Esophagus (tissue), 2 donors: ENCODE measurements at regions not wholly inside any gene's neighbourhood (a gene's known extent, or its start where the extent isn't known, plus 50 kb on each side); places are given as distances from the start of the nearest gene placed in this dataset.
A peak's percentile ranks its signal among the peaks of the same experiment; 100 is the strongest.

Source experiments
- H3K27ac ChIP-seq, 2 donors: one replicate each; pipeline ENCODE4 v1.5.1; 2013; ENCODE audit warnings: low read depth in 2 of 2, mild to moderate bottlenecking in 2 of 2, inconsistent platforms in 1 of 2, low read length in 1 of 2, moderate library complexity in 1 of 2
- H3K27me3 ChIP-seq, 2 donors: one replicate each; pipeline ENCODE4 v1.6.1; 2013; ENCODE audit warnings: low read length in 2 of 2, control low read depth in 1 of 2, mild to moderate bottlenecking in 1 of 2; ENCODE audit not compliant: insufficient read depth in 2 of 2, control insufficient read depth in 1 of 2
- H3K36me3 ChIP-seq, 2 donors: one replicate each; pipeline ENCODE4 v1.6.1; 2013; ENCODE audit warnings: low read length in 1 of 2; ENCODE audit not compliant: control insufficient read depth in 2 of 2, insufficient read depth in 2 of 2
- H3K4me1 ChIP-seq, 2 donors: one replicate each; pipeline ENCODE4 v1.6.1; 2013; ENCODE audit warnings: low read length in 1 of 2; ENCODE audit not compliant: control insufficient read depth in 2 of 2, insufficient read depth in 2 of 2
- H3K4me3 ChIP-seq, 2 donors: one replicate each; pipeline ENCODE4 v1.5.1; 2013; ENCODE audit warnings: low read length in 2 of 2, mild to moderate bottlenecking in 2 of 2, low read depth in 1 of 2, moderate library complexity in 1 of 2
- H3K9me3 ChIP-seq, 2 donors: one replicate each; pipeline ENCODE4 v1.6.1; 2013; ENCODE audit warnings: mild to moderate bottlenecking in 2 of 2, low read depth in 1 of 2, low read length in 1 of 2, moderate library complexity in 1 of 2; ENCODE audit not compliant: control insufficient read depth in 2 of 2, insufficient read depth in 1 of 2
- WGBS, 2 donors: extraction: QIAGEN DNeasy Blood & Tissue Kit; methylation state at CpG; one replicate each; pipeline ENCODE4 v1.1.7; 2013; 5-methylcytosine and 5-hydroxymethylcytosine counted together
- donor health status: healthy with polysubstance abuse.
- donor health status: Bipolar disorder and iron deficiency.

GRCh38 chr5:112684121-112684520 is 53.6 kb upstream of the APC start:
- H3K27me3 ChIP-seq: no peaks in the 10 kb centered on the region
- WGBS, 2 donors: 62 to 67% methylated on average over 1 of the region's 1 CpG

GRCh38 chr5:112684737-112685136 is 52.9 kb upstream of the APC start:
- WGBS, 2 donors: 60 to 67% methylated on average over 4 of the region's 4 CpGs
- Histone ChIP-seq H3K9me3 (no peaks in the 10 kb centered on the region), H3K36me3 (no peaks in the 10 kb centered on the region), H3K4me3 (no peak overlapping the region), H3K4me1 (no peaks in the 10 kb centered on the region), H3K27me3 (no peaks in the 10 kb centered on the region), H3K27ac (peak overlapping the region in 1 of 2 donors; percentile 55)

More at GRCh38 chr5:112684121-112684520, 53.6 kb upstream of the APC start:
- no peak overlapping the region for H3K4me3 ChIP-seq
- H3K9me3 ChIP-seq: no peaks in the 10 kb centered on the region
- no peaks in the 10 kb centered on the region for H3K4me1 ChIP-seq
- H3K36me3 ChIP-seq: no peaks in the 10 kb centered on the region
- no peak overlapping the region for H3K27ac ChIP-seq

DNA sequence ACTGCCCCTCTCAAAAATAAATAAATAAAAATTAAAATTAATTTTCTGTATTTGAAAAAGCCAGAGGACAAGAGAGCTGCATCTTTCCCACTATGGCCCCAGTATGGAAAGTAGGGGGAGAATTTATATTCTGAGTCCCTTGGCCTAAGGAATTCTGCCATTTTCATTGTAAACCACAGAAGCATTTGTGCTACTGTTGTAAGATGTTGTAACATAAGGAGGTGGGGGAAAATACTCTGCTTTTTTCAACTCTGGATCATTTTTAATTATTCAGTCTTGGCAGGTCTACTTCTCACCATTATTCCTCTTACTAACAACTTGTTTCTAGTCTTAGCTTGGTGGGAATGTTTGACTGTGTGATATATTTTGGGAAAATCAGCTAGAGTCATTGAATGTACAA is 52.3 kb upstream of the APC start:
- Histone ChIP-seq H3K4me3 (no peak overlapping the region), H3K36me3 (no peaks in the 10 kb centered on the region), H3K27ac (no peak overlapping the region)

DNA sequence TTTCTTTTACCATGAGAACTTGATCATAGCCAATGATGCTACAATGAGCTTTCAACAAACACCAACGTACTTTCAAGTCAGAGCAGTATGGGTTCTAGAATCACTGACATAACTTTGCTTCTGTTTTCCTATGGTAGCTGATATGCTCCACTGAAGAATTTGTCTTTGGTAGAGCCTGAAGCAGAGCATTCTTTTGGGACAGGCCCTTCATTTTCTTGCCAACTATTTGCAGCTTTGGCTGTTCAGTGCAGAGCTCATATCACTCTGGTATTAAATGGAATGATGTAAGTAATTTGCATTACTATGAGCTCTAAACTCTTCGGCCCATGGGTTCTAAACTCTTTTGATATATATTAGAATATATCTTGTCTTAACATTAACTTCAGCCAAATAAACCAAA is 51.8 kb upstream of the APC start:
- no peak overlapping the region for H3K27ac ChIP-seq
- no peak overlapping the region for H3K4me3 ChIP-seq
- no peaks in the 10 kb centered on the region for H3K36me3 ChIP-seq
- no peaks in the 10 kb centered on the region for H3K4me1 ChIP-seq
- WGBS, 2 donors: 41 to 48% methylated on average over 2 of the region's 2 CpGs
- H3K27me3 ChIP-seq: no peaks in the 10 kb centered on the region
- H3K9me3 ChIP-seq: no peaks in the 10 kb centered on the region

More for the DNA sequence above, 52.3 kb upstream of the APC start:
- Histone ChIP-seq H3K27me3 (no peaks in the 10 kb centered on the region), H3K9me3 (no peaks in the 10 kb centered on the region), H3K4me1 (no peaks in the 10 kb centered on the region)

- no peak overlapping the region for H3K27ac ChIP-seq
- no peaks in the 10 kb centered on the region for H3K9me3 ChIP-seq
- H3K27me3 ChIP-seq: no peaks in the 10 kb centered on the region
- no peaks in the 10 kb centered on the region for H3K4me1 ChIP-seq
- 86 to 93% methylated on average over 2 of the region's 2 CpGs for WGBS, 2 donors
- no peak overlapping the region for H3K4me3 ChIP-seq
- no peaks in the 10 kb centered on the region for H3K36me3 ChIP-seq
Observed at GRCh38 chr5:112686675-112687074, 51.0 kb upstream of the APC start.

GRCh38 chr5:112687306-112687705 is 50.4 kb upstream of the APC start:
- H3K9me3 ChIP-seq: no peaks in the 10 kb centered on the region

More at GRCh38 chr5:112687306-112687705, 50.4 kb upstream of the APC start:
- H3K27ac ChIP-seq: no peak overlapping the region
- H3K4me3 ChIP-seq: no peak overlapping the region
- H3K36me3 ChIP-seq: no peaks in the 10 kb centered on the region
- H3K4me1 ChIP-seq: no peaks in the 10 kb centered on the region
- no peaks in the 10 kb centered on the region for H3K27me3 ChIP-seq
